Nephron (organoid): ENCODE measurements at regions not wholly inside any gene's neighbourhood (a gene's known extent, or its start where the extent isn't known, plus 50 kb on each side); places are given as distances from the start of the nearest gene placed in this dataset.

ENCODE experiments used
- H3K27ac Mint-ChIP-seq, 3 experiments: 2 replicates each; pipeline ENCODE4 v1.8.0; 2020; ENCODE audit warnings: mixed read lengths in 3 of 3, mild to moderate bottlenecking in 2 of 3, moderate library complexity in 1 of 3
- H3K27me3 Mint-ChIP-seq: 2 replicates; pipeline ENCODE4 v1.8.0; 2021; ENCODE audit warnings: low read depth, mild to moderate bottlenecking, moderate library complexity, mixed read lengths
- H3K36me3 Mint-ChIP-seq: 2 replicates; pipeline ENCODE4 v1.8.0; 2020; ENCODE audit warnings: low read depth, mixed read lengths
- H3K4me1 Mint-ChIP-seq: 2 replicates; pipeline ENCODE4 v1.8.0; 2020; ENCODE audit warnings: mixed read lengths
- H3K4me3 Mint-ChIP-seq, 3 experiments: 2 replicates each; pipeline ENCODE4 v1.8.0; 2020; ENCODE audit warnings: mild to moderate bottlenecking in 3 of 3, mixed read lengths in 3 of 3, moderate library complexity in 2 of 3
- H3K9me3 Mint-ChIP-seq: 2 replicates; pipeline ENCODE4 v1.8.0; 2020; ENCODE audit warnings: mixed read lengths
- TF ChIP-seq, protein P1 (sequence below), 3 experiments: fragments of 200-600 bp; sonication (generic); IDR thresholded peaks; one replicate each; pipeline ENCODE4 v1.5.0; 2021; ENCODE audit warnings: antibody characterized with exemption in 3 of 3; ENCODE audit not compliant: unreplicated experiment in 3 of 3

DNA sequence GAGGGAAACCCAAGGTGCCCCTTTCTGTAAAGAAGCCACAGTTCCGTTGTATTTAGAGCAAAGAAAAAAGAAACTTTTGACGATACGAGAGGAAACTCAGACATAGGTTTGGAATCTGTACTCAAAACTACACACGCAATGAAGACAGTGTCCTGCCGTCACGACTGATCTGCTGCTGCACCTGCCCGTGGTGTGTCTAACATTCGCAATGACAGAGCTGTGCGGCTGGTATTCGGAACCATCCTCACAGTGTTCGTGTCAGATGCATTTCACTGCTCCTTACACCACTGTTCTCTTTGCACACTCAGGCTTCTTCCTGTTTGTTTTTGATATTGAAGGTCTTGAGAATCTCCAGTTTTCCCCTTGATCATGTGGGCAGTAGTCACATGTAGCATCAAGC lies 84.8 kb downstream of the RTL6 start:
- H3K27me3 Mint-ChIP-seq: peaks cover 8% of the 10 kb centered on the region
- H3K9me3 Mint-ChIP-seq: peaks cover 6% of the 10 kb centered on the region
- no peaks in the 10 kb centered on the region for H3K36me3 Mint-ChIP-seq
- H3K4me1 Mint-ChIP-seq: peaks cover 35% of the 10 kb centered on the region
- peak overlapping the region in 1 of 3 experiments; percentile 10 for H3K4me3 Mint-ChIP-seq
- TF ChIP-seq, protein P1, sequence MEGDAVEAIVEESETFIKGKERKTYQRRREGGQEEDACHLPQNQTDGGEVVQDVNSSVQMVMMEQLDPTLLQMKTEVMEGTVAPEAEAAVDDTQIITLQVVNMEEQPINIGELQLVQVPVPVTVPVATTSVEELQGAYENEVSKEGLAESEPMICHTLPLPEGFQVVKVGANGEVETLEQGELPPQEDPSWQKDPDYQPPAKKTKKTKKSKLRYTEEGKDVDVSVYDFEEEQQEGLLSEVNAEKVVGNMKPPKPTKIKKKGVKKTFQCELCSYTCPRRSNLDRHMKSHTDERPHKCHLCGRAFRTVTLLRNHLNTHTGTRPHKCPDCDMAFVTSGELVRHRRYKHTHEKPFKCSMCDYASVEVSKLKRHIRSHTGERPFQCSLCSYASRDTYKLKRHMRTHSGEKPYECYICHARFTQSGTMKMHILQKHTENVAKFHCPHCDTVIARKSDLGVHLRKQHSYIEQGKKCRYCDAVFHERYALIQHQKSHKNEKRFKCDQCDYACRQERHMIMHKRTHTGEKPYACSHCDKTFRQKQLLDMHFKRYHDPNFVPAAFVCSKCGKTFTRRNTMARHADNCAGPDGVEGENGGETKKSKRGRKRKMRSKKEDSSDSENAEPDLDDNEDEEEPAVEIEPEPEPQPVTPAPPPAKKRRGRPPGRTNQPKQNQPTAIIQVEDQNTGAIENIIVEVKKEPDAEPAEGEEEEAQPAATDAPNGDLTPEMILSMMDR (IDR thresholded peaks at IDR 0.05; ENCODE audit: unreplicated experiment in 3 of 3): no peak
- peak overlapping the region in 2 of 3 experiments; percentile 39 to 64 for H3K27ac Mint-ChIP-seq

DNA sequence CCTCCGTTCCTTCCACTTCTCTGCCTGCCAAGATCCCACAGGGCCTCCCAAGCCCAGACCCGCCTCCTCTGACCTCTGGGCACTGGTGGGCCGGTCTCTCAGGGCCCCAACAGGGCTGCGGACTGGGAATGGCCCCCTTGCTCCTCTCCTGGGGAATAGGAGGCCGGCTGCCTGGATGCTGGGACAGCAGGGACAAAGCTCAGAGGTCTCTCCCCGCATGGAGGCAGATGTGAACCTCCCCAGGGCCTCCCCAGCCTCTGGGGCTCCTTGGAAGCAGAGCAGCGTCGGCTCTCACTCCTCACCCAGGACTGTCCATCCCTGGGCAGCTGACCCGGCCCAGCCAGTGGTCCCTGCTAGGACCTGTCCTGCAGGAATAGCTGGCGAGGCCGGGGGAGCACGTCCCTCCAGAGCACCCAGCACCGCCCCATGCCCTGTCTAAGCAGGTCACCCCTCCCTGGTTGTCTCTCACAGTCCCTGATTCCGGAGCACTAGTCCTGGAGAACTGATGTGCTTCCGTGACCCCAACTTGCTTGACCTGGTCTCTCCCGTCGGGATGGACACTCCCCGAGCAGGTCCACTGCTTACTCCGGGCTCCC lies 85.8 kb downstream of the RTL6 start:
- Mint-ChIP-seq H3K4me1 (peaks cover 41% of the 10 kb centered on the region), H3K27me3 (peaks cover 8% of the 10 kb centered on the region), H3K4me3 (peak overlapping the region in 2 of 3 experiments; percentile 25 to 37), H3K36me3 (no peaks in the 10 kb centered on the region), H3K9me3 (peaks cover 3% of the 10 kb centered on the region), H3K27ac (peak overlapping the region; percentile 52 to 77 (median 63))
- TF ChIP-seq, protein P1 (IDR thresholded peaks at IDR 0.05; ENCODE audit: unreplicated experiment in 3 of 3): no peak

DNA sequence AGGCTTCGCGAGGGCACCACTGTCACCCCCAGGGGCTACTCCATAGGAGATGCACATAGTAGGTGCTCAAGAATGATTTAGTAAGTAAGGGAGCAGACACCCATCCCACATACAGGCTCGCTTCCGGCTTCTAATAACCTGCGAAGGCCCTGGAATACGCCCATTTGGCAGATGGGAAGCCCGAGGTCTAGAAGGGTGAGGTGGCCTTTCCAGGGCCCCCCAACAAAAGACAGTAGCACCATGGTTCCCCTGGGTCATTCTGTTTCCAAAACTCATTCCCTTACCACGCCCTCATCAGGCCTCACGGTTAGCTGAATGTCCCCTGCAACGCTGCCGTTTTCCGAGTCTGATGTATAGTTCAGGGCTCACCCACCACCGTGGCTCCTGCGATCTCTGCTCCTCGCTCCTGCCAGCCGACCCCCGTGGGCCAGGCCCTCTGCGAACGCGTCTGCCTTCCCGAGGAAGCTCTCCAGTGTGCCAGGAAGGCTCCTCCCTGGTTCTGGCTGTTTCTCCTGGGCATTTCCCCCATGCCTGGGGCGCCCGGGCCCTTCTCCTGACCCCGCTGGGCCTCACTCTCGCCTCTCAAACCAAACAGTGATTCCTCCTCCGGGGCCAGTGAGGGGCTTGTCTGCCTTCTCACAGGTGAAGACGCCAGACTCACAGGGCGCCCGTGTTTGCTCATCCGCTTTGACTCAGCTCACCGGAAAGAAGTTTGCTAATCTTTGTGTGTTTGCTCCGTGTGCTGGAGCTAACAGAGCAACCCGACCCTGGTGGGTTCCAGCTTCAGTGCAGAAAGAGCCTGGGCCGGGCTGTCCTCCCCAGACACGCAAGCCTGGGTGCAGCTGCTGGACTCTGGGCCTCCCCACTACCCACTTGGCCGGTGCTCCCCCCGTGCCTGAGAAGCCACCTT lies 86.6 kb downstream of the RTL6 start:
- H3K4me3 Mint-ChIP-seq: peak overlapping the region in 1 of 3 experiments; percentile 17
- peaks cover 48% of the 10 kb centered on the region for H3K4me1 Mint-ChIP-seq

DNA sequence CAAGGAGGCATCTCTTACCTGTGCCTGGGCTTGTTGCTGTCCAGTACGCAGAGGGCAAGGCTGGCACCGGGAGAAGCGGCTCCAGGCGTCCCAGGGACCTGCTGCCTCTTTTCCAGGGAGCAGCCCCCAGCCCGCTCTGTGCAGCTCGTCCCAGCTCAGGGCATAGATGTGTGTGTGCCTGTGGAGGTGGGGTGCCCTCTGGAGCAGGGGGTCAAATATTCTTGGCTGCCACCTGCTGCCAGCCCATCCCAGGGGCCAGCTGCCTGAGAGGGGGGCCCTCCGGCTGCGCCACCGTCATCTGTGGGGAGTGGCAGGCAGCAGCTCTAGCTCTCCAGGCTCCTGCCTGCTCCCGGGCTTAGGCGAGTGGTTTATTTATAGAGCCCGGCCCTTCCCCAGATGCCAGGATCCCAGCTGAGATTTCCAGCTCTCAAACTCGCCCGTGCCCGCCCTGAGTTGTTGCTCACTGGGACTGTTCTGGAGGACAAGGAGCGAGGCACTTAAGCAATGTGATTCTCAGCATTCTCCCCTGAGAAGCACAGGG lies 87.5 kb downstream of the RTL6 start:
- TF ChIP-seq, protein P1 (IDR thresholded peaks at IDR 0.05; ENCODE audit: unreplicated experiment in 3 of 3): no peak
- no peaks in the 10 kb centered on the region for H3K36me3 Mint-ChIP-seq
- peaks cover 8% of the 10 kb centered on the region for H3K27me3 Mint-ChIP-seq
- H3K4me3 Mint-ChIP-seq: peak overlapping the region in 1 of 3 experiments; percentile 85
- H3K27ac Mint-ChIP-seq: no peak overlapping the region
- no peaks in the 10 kb centered on the region for H3K9me3 Mint-ChIP-seq
- peaks cover 54% of the 10 kb centered on the region for H3K4me1 Mint-ChIP-seq

More for the DNA sequence above, 86.6 kb downstream of the RTL6 start:
- Mint-ChIP-seq H3K36me3 (no peaks in the 10 kb centered on the region), H3K9me3 (peaks cover 3% of the 10 kb centered on the region), H3K27ac (peak overlapping the region; percentile 52 to 63 (median 55)), H3K27me3 (peaks cover 8% of the 10 kb centered on the region)
- TF ChIP-seq, protein P1 (IDR thresholded peaks at IDR 0.05; ENCODE audit: unreplicated experiment in 3 of 3): no peak

DNA sequence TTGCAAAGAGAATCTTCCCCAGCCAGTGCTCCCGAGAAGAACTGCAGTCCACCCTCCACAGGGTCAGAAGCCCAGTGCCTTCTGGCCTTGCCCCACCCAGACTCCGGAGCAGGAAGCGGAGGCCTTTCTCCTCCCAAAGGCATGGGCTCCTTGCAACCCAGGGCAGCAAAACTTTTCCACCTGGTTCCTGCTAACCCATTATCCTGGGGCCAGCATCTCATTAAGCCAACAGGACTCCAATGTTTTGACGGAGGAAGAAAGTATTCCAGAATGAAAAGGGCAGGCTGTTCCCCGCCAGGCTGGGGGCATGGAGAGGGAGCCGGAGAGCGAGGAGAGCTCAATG lies 88.1 kb downstream of the RTL6 start:
- Mint-ChIP-seq H3K27ac (peak overlapping the region in 1 of 3 experiments; percentile 42), H3K27me3 (peaks cover 8% of the 10 kb centered on the region), H3K9me3 (no peaks in the 10 kb centered on the region), H3K36me3 (no peaks in the 10 kb centered on the region), H3K4me1 (peaks cover 54% of the 10 kb centered on the region), H3K4me3 (peak overlapping the region; percentile 50 to 85 (median 77))
- TF ChIP-seq, protein P1 (IDR thresholded peaks at IDR 0.05; ENCODE audit: unreplicated experiment in 3 of 3): no peak
